GM04503 (cell line): ENCODE measurements at regions not wholly inside any gene's neighbourhood (a gene's known extent, or its start where the extent isn't known, plus 50 kb on each side); places are given as distances from the start of the nearest gene placed in this dataset.
"Not testable (repeated sequence)": the region's sequence is repeated elsewhere in the genome, so short reads cannot be mapped to it uniquely, and the experiment has no call there.

Experiments used
- DNase-seq: peaks from one replicate; pipeline ENCODE4 v3.0.0-alpha.2; 2012; ENCODE audit warnings: low read depth

DNA sequence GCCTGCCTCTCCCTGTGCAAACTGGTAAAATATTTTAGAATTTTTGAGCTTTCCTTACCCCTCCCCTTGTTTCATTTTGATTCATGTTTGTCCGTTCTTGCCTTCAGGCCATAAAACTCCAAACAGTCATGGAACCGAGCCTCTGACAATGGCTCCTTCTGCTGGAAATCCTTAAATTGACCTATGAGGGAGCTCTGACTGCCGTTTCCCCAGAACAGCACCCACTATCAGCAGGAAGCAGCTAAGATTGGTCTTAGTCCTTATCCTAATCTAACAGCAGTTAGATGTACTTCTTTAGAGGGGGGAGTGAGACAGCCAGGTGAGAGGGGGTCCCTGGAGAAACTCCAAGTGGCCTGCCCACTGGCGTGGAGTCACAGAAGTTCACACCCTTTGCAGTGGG is 106.7 kb downstream of the FAM174A start:
- DNase-seq, result no peak

DNA sequence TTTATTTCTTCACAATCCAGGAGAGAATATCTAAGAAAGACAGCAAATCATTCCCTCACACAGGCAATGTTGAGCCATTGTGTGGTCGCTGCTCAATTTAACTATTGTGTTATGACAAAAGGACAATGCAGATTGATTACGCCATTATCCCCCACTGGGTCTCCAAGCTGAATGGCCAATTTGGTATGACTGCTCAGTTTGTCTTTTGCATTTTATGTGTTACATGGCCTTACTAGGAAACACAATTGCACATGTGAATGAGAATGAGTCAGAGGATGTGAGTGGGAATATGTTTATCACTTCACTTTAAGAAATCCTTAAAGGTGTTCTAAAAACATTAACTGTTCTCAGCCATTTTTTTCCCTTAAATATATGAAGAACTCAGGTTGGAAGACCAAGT is 108.3 kb downstream of the FAM174A start:
- no peak for DNase-seq

DNA sequence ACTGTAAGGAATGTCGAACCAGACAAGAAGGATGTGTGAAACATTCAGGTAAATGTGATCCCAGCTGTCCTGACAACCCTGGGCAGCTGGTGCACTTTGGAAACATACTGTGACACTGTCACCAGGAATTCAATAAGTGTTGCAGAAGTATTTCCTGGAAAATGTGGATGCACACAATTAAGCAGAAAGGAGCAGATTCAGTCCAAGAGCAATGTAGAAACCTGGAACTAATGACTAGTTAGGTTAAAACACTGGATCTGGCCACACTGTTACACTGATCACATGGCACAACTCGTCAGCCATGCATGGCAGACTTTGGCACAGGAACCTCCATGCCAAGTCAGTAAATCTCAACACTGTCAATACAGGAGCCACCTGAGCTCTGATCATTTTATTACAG is 109.0 kb downstream of the FAM174A start:
- no peak for DNase-seq

DNA sequence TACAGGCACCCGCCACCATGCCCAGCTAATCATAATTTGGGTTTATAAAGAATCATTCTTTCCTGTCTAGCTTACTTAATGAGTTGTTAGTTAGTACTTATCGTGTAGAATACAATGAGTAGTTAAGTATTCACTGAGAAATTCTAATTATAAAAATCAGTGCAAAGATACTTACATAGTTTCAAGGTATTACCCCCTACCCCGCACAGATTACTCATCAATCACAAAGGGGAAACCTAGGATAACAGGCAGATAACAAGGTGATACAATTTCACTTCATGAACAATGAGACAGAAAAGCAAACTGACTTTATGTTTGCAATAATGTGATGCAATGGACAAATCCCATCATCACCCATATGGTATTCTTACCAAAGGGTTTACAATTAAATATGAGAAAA is 109.6 kb downstream of the FAM174A start:
- no peak for DNase-seq

DNA sequence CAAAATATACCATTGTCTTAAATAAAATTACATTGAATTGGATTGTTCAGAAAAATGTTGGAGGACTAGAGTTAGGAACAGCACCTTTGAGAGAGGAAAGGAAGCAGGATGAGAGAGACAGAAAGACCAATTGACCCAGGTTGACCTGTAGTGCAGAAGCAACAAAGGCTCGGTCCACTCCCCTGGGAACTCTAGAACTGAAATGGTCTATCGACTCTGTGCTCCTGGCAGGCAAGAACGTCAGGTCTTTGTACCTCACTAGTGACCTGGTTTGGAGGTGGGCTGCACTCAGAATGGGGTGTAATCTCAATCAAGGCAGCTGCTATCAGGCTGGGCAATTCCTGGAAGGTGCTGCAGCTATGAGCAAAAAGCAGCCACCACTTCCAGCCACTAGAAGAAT is 110.8 kb downstream of the FAM174A start:
- no peak for DNase-seq

DNA sequence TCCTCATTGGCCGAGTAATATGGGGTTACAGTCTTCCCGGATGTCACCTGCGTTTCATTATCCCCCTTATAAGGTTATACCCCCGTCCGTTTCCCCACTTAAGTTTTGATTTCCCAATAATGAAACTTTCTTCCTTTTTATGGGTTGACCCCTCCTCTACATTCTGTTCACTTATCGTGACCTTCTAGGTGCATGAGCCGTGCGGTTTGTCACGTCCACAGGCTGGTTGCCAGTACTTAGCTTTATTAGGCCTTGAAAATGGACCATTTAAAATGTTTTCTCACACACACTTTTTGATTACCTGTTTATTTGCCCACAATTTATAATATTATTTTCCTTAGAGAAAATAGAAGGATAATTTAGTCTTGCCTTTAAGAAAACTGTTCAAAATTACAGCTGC is 111.5 kb downstream of the FAM174A start:
- no peak for DNase-seq

DNA sequence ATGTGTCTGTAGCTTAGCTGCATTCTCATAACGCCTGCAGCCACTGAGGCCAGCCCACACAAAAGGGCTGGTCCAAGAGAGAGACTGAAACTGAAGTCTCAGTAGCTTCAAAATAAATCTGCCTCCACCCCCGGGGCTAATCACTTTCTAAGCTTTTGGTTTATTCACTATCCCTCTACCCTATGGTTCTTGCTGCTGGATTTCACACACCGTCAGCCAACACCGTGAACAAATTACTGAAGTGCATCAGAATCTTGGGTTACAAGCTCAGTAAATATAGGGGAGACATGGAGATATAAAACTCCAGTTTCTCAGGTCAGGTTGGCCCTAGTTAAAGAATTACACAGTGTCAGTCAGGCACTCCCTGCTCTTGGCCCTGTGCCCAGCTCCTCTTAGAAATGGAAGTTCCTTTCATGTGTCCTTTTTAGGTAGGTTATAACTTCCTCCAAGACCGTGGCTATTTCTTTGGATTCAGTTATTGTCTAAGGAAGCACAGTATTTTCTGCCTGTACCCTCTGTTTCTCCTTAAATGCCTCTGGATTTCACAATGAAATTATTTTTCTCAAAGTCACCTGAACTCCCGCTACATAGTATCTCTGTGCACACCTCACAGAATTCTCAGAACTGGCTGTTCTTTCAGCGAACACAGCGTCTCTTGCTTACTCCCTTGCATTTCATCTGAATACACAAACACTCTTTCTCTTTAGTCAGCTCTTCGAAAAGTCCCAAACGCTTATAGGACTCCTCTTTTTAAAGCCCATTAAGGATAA is 112.5 kb downstream of the FAM174A start:
- no peak for DNase-seq

DNA sequence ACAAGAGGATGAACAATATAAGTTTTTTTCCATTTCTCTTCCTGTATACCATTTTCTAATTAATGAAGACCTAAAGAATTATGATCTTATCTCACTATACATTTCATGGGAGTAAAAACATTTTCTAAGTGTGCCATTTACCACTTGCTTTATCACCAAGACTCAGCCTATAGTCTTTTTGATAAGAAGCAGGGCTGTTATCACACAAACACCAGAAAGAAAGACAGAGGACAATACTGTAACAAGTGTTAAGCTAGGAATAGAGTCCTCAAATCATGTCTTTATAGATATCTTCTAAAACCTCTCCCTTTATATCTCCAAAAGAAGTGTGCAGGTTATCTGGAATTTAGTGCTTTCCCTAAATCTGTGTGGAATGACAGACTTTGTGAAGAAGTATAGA is 119.7 kb downstream of the FAM174A start:
- DNase-seq, result no peak

DNA sequence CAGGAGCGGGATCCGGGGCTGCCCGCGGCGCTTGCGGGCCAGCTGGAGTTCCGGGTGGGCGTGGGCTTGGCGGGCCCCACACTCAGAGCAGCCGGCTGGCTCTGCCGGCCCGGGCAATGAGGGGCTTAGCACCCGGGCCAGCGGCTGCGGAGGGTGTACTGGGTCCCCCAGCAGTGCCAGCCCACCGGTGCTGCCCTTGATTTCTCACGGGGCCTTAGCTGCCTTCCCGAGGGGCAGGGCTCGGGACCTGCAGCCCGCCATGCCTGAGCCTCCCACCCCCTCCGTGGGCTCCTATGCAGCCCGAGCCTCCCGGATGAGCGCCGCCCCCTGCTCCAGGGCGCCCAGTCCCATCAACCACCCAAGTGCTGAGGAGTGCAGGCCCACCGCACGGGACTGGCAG is 121.6 kb downstream of the FAM174A start:
- DNase-seq, result not testable (repeated sequence)

DNA sequence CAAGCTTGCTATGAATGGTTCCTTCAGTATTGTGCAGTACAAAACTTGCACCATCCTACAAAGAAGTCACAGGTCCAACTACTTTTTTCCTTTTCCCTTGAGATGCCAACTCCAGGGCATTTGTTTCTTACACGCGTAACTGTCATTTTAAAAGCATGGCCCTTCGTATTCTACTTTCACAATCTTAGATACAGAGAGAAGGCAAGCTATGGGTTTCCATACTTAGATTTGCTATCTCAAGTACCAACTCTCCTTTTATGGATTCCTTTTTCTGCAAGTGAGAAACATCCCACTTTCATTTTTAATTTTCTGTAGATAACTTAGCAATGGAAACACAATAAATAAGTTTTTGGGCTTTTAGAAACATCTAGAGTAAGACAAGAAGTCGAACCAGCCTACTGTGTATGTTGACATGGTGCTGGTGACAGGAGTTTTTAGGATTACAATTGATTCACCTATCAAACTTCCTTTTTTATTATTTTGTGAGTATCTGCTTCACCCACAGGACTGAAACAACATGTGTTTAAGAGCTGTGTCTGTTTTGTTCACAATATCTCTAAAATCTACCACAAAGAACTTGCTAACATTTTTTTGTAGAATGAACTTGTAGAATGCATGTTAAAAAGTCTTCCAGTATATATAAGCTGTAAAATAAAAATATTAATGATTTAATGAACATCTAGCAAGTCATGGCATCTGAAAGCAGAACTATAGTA is 124.1 kb downstream of the FAM174A start:
- no peak for DNase-seq

DNA sequence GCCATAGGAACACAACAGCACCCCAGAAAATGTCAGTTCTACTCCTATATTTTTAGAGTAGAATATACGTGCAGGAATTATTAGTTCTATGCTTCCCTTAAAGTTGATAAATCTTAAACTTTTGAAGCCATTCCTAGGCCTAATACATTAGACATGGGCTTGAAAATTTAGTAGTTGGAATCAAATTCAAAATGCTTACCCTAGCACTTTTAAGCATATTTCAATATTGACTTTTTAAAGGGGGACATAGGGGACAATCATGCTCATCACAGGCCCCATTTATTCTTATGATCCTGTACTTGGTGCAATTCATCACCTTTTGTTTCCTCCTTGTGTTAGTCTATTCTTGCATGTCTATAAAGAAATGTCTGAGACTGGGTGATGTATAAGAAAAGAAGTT is 129.0 kb downstream of the FAM174A start:
- DNase-seq, result no peak

DNA sequence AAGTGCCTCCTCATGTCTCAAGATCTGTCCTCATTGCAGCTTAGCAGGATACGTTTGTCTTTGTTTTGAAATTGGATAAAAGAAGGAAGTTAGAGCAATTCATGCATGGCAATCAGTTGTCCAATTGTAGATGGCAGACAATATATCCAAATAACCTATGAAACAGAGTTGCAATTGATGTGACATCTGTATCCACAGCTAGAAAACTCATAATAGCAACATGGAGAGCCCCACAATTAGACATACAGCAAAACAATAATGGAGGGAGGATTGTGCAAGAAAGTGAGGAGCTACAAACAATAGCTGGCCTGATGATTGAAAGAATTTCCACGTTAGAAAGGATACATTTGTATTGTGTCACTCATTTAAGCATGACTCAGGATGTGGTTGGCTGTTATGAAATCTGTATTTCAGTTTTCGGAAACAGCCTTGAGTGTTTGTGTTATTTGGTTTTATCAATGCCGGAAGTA is 132.0 kb downstream of the FAM174A start:
- DNase-seq, result no peak

DNA sequence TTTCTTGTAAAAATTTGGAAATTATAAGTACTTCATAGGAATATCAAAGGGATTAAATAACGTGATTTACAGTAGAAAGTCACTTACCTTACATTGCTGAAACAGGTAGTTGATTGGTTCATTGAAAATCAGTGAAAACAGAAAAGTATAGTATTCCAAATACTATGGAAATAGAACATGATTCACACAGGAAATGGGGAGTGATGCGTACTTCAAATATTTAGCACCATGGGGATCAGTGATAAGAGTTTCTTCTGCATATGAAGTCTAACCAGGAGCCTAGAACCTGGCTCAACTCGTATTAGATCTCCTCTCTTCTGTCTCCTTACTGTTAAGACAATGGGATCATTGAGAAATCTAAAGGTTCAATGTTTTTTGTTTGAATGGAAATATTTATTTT is 133.3 kb downstream of the FAM174A start:
- DNase-seq, result no peak

DNA sequence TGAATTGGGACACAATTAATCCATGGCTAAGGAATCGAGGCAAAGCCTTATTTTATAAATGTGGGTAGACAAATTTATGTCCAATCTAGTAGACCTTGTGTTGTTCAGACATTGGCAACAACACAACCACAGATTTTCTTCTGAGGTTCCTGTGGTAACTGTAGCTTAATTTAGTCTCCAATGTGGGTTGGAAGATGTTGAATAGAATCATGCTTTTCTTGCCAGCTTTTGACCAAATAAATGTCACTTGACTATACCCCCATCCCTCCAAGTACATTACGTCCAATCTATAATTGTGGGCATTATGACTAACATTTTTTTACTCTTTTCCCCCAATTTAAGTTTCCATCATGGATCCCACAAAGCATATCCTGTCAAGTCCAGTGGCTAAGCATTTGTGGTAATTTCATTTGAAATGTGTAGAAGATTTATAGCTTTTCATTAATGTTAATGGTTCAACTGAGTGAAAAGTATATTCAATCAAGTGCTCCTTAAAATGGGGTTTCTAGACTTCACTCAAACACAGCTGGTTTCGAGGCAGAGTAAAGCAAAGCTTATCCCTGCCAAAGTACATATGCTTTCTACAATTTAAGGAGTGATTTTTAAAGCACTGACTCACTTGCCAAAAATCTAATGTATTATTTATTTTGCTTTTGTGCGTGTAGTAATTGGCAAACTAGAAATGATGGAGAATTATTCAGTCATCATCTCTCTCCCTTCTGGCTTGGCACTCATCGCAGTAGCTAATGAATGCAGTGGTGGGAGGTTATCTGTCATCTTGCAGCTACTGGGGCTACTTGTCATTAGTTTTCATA is 141.8 kb downstream of the FAM174A start:
- no peak for DNase-seq

DNA sequence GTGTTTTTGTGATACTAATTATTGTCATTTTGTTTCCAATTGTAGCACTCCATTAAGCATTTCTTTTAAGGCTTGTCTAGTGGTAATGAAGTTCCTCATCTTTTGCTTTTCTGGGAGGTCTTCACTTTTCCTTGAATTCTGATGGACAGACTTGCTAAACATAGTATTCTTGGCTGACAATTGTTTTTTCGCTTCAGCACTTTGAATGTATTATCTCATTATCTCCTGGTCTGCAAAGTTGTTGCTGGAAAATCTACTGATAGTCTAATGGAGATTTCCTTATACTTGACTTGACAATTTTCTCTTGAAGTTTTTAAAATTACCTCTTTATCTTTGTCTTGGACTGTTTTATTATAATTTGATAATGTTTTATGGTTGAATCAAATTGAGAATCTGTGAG is 147.5 kb downstream of the FAM174A start:
- no peak for DNase-seq

DNA sequence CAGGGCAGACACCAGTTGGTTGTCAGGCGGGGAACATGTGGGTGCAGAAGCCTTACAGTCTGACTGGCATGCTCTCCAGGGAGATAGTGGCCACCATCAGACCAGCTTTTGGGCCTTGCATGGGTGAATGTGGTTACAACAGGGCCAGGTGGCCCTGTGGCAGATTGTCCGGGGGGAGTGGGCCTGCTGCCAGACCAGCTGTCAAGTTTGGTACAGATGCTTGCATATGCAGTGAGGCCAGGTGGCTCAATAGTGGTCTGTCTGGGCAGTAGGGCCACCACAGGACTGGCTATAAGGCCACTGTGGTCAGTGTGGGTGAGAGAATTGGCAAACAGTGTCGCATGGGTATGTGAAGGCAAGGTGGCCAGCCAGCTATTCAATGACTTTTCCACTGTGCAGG is 148.7 kb downstream of the FAM174A start:
- DNase-seq, result no peak

DNA sequence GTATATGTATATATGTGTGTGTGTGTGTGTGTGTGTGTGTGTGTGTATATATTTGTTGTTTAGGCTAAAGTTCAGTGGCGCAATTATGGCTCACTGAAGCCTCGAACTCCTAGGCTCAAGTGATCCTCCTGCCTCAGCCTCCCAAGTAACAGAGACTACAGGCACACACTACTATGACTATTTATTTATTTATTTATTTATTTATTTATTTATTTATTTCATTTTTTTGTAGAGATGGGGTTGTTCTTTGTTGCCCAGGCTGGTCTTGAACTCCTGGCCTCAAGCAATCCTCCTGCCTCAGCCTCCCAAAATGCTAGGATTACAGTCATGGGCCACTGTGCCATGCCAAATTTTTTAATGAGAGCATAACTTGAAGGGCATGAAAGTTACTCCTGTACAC is 149.9 kb downstream of the FAM174A start:
- DNase-seq, result not testable (repeated sequence)

DNA sequence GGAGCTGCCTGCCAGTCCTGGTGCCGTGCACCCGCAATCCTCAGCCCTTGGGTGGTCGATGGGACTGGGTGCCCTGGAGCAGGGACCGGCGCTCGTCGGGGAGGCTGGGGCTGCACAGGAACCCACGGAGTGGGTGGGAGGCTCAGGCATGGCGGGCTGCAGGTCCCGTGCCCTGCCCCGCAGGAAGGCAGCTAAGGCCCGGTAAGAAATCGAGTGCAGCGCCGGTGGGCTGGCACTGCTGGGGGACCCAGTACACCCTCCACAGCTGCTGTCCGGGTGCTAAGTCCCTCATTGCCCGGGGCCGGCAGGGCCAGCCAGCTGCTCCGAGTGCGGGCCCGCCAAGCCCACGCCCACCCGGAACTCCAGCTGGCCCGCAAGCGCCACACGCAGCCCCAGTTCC is 153.7 kb downstream of the FAM174A start:
- DNase-seq, result not testable (repeated sequence)

DNA sequence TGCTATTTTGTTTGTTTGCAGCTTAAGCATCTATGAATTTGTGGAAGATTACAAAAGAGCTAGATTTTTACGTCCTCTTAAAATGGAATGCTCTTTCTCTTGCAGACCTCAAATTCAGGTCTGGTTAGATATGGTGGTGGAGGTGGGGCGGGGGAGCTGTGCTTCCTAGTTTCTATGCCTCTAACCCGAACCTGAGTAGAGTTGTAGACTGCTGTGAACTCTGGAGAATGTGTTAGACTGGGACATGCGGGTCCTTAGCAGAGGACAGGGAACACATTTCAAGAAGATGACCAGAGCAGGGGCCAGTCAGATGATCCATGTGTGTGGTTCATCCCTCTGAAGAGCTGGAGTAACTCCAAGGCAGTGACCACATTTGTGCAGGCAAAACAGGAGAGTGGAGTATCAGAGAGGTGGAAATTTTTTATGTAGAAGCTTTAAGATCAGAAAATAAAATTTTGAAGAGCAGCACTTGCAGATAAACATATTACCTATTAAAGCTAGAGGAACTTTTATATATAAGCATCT is 154.9 kb downstream of the FAM174A start:
- no peak for DNase-seq

DNA sequence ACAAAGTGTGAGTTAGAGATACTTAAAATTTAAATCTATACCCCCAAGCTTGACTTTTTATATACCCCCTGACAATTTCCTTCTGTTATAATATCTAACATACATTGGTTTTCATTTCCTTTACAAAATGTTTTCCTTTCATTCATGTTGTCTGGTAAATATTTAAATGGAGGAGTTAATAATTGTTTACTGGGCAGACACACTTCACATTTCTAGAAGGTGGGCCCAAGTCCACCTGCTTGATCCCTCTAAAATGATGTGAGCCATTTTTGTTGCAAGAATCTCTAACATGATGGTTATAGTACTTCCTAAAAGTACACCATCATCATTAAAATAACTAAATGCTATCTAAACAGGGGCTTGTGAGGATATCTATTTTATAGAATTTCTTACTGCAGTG is 155.9 kb downstream of the FAM174A start:
- no peak for DNase-seq

DNA sequence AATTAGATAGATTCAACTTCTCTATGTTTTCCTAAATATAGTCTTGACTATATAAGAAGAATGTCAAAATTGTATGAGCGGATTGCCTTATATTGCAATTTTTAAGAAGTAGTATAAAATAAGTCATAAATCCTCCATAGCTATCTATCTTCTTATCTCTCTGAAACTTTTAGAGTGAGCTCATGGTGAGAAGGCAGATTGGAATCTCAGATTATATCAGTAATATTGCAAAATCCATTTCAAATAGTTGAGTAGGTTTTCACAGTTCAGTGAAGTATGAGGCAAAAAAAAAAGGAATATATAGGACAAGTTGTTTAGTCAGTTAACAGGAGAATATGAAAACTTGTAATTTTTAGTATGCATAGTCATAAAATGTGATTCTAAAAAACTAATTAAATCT is 156.4 kb downstream of the FAM174A start:
- no peak for DNase-seq

DNA sequence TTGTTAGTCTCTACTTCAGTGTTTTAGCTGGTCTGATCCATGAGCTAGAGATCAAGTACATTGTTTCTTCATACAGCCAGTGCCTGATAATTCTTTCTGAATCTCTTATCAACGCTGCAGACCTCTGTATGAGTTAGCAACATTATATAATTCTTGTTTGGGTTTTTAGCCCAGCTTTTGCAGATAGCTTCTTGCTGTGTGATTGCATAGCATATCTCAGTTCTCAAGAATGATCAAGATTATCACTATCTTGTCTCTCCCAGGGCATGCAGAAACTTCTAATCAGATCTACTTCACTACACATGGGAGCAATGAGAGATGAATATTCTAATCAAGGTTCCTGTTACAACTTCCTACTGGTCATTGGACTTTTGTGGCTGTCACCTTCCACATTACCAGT is 158.3 kb downstream of the FAM174A start:
- no peak for DNase-seq

DNA sequence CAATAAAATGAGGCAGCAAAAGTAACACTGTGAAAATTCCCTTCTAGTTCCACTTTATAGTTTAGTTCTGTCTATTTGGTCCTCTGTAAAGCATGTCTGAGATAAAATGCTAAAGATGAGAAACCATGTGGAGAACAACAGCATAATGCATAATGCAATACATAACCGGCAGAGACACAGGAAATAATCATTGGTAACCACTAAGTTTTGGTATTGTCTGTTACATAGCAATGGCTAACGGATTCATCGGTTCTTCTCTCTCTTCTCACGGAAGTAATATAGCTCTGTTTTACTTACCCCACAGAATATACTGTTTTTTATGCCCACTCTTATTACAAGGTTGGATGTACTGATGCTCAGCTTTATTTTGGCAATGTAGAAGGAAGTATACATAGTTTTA is 158.9 kb downstream of the FAM174A start:
- no peak for DNase-seq
